PC-9 (cell line): ENCODE measurements at regions not wholly inside any gene's neighbourhood (a gene's known extent, or its start where the extent isn't known, plus 50 kb on each side); places are given as distances from the start of the nearest gene placed in this dataset.

Experiments used
- BruUV-seq: library from RNA; stranded (reverse); fragments of 400-500 nt; replicated peaks from 2 replicates; lab custom pipeline; 2021; lab: Mats Ljungman, UMichigan
- CTCF ChIA-PET: fragments of 300-600 bp; sonication (Branson Sonifier 250); formaldehyde crosslinking; loops from one replicate; lab custom pipeline; 2022; ENCODE audit warnings: antibody characterized with exemption; lab: Charles Lee
- POLR2A ChIA-PET: fragments of 300-600 bp; sonication (Branson Sonifier 250); formaldehyde crosslinking; loops from one replicate; lab custom pipeline; 2022; ENCODE audit warnings: antibody characterized with exemption; ENCODE audit not compliant: unreplicated experiment; lab: Charles Lee
- DNase-seq, 2 experiments: peaks; one replicate each; pipeline versions ENCODE4 v3.0.0 to v3.0.0-alpha.2; 2015 to 2022; ENCODE audit warnings: mixed read lengths in 1 of 2
- H2AFZ ChIP-seq: fragments of 200-600 bp; sonication (generic); 2 replicates; pipeline ENCODE4 v1.8.1; 2017; ENCODE audit warnings: antibody characterized with exemption
- H3F3A ChIP-seq: fragments of 200-600 bp; sonication (generic); 2 replicates; pipeline ENCODE4 v1.8.1; 2017; ENCODE audit warnings: antibody characterized with exemption, mild to moderate bottlenecking, low read depth; ENCODE audit not compliant: insufficient read depth
- H3K27ac ChIP-seq: fragments of 200-600 bp; sonication (generic); 2 replicates; pipeline ENCODE4 v1.6.1; 2016; ENCODE audit warnings: mixed run types
- H3K27me3 ChIP-seq: fragments of 200-600 bp; sonication (generic); 2 replicates; pipeline ENCODE4 v1.6.1; 2016; ENCODE audit warnings: low read depth, mixed run types; ENCODE audit not compliant: insufficient read depth
- H3K36me3 ChIP-seq: fragments of 200-600 bp; sonication (generic); 2 replicates; pipeline ENCODE4 v1.6.1; 2016; ENCODE audit warnings: low read depth, mixed run types
- H3K4me1 ChIP-seq: fragments of 200-600 bp; sonication (generic); replicated peaks from 2 replicates; pipeline ENCODE4 v1.6.1; 2016; ENCODE audit warnings: mixed run types; ENCODE audit not compliant: insufficient read depth
- H3K4me2 ChIP-seq: fragments of 200-600 bp; sonication (generic); 2 replicates; pipeline ENCODE4 v1.6.1; 2017; ENCODE audit warnings: mixed run types
- H3K4me3 ChIP-seq: fragments of 200-600 bp; sonication (generic); 2 replicates; pipeline ENCODE4 v1.6.1; 2016; ENCODE audit warnings: mixed run types
- H3K79me2 ChIP-seq: fragments of 200-600 bp; sonication (generic); 2 replicates; pipeline ENCODE4 v1.6.1; 2017; ENCODE audit warnings: low read depth, mixed run types
- H3K9me2 ChIP-seq: fragments of 200-600 bp; sonication (generic); 2 replicates; pipeline ENCODE4 v1.8.1; 2017; ENCODE audit warnings: mild to moderate bottlenecking; ENCODE audit not compliant: insufficient read depth
- H3K9me3 ChIP-seq: fragments of 200-600 bp; sonication (generic); 2 replicates; pipeline ENCODE4 v1.8.1; 2016; ENCODE audit warnings: low read depth; ENCODE audit not compliant: insufficient read depth
- H4K20me1 ChIP-seq: fragments of 200-600 bp; sonication (generic); 2 replicates; pipeline ENCODE4 v1.8.1; 2017; ENCODE audit not compliant: insufficient read depth
- CTCF ChIP-seq: fragments of 200-600 bp; sonication (generic); conservative IDR thresholded peaks from 2 replicates; pipeline ENCODE4 v1.6.1; 2017; ENCODE audit warnings: mixed run types, antibody characterized with exemption, mild to moderate bottlenecking, moderate library complexity
- EZH2 ChIP-seq: fragments of 200-600 bp; sonication (generic); IDR thresholded peaks from 2 replicates; pipeline ENCODE4 v1.8.0; 2017; ENCODE audit warnings: antibody characterized with exemption, low read depth
- intact Hi-C: fragments of 100-400 bp; cut with micrococcal nuclease; formaldehyde crosslinking; loops from one replicate; pipeline ENCODE4 v1.10.0; 2022; ENCODE audit not compliant: unreplicated experiment

GRCh38 chr2:19035238-19035637, 323.2 kb downstream of the OSR1 start:
- Histone ChIP-seq H3K9me2 (no peaks in the 10 kb centered on the region), H3K4me3 (no peak overlapping the region), H3K79me2 (no peaks in the 10 kb centered on the region), H3K27me3 (no peaks in the 10 kb centered on the region), H3K4me2 (no peak overlapping the region), H4K20me1 (no peaks in the 10 kb centered on the region), H3K36me3 (no peaks in the 10 kb centered on the region), H3K4me1 (peaks cover 11% of the 10 kb centered on the region; the same call in 1 of the 2 replicates), H2AFZ (no peak overlapping the region), H3K27ac (no peak overlapping the region), H3F3A (no peaks in the 10 kb centered on the region), H3K9me3 (no peaks in the 10 kb centered on the region)
- POLR2A ChIA-PET, result no interaction called here
- CTCF ChIA-PET, result no interaction called here
- BruUV-seq, result no TSS peak
- TF ChIP-seq EZH2 (no peak), CTCF (no peak)
- intact Hi-C loops, result no loop called here
- DNase-seq, result no peak

GRCh38 chr2:19033240-19033639, 325.2 kb downstream of the OSR1 start:
- H4K20me1 ChIP-seq, result no peaks in the 10 kb centered on the region
- H3K9me2 ChIP-seq, result no peaks in the 10 kb centered on the region
- H3K4me2 ChIP-seq, result no peak overlapping the region
- no peaks in the 10 kb centered on the region for H3K36me3 ChIP-seq
- no peak overlapping the region for H3K4me3 ChIP-seq
- H3K27ac ChIP-seq, result no peak overlapping the region
- TF ChIP-seq EZH2 (no peak), CTCF (no peak)
- H3K27me3 ChIP-seq, result no peaks in the 10 kb centered on the region
- H3K4me1 ChIP-seq, result peaks cover 3% of the 10 kb centered on the region; the same call in 1 of the 2 replicates
- BruUV-seq, result no TSS peak
- no peak overlapping the region for H2AFZ ChIP-seq
- no peaks in the 10 kb centered on the region for H3K9me3 ChIP-seq
- POLR2A ChIA-PET, result no interaction called here
- no peak for DNase-seq
- no peaks in the 10 kb centered on the region for H3K79me2 ChIP-seq
- no peaks in the 10 kb centered on the region for H3F3A ChIP-seq
- CTCF ChIA-PET, result no interaction called here
- intact Hi-C loops, result no loop called here

GRCh38 chr2:19031642-19032041, 326.8 kb downstream of the OSR1 start:
- Histone ChIP-seq H2AFZ (no peak overlapping the region), H4K20me1 (no peaks in the 10 kb centered on the region), H3F3A (no peaks in the 10 kb centered on the region), H3K4me3 (no peak overlapping the region), H3K4me1 (no peaks in the 10 kb centered on the region), H3K4me2 (no peak overlapping the region), H3K27me3 (no peaks in the 10 kb centered on the region), H3K27ac (no peak overlapping the region), H3K9me3 (no peaks in the 10 kb centered on the region), H3K79me2 (no peaks in the 10 kb centered on the region), H3K9me2 (no peaks in the 10 kb centered on the region), H3K36me3 (no peaks in the 10 kb centered on the region)
- intact Hi-C loops, result no loop called here
- no peak for DNase-seq
- ChIA-PET CTCF (no interaction called here), POLR2A (no interaction called here)
- BruUV-seq, result no TSS peak
- TF ChIP-seq CTCF (no peak), EZH2 (no peak)
